HG03432 (cell line): ENCODE measurements at regions not wholly inside any gene's neighbourhood (a gene's known extent, or its start where the extent isn't known, plus 50 kb on each side); places are given as distances from the start of the nearest gene placed in this dataset.
"Not testable (repeated sequence)": the region's sequence is repeated elsewhere in the genome, so short reads cannot be mapped to it uniquely, and the experiment has no call there.

ENCODE experiments used
- ATAC-seq: cut with Tn5 transposase; IDR thresholded peaks from one replicate; pipeline ENCODE4 v1.9.1; 2021; ENCODE audit warnings: mild to moderate bottlenecking, moderate library complexity; ENCODE audit not compliant: unreplicated experiment

DNA sequence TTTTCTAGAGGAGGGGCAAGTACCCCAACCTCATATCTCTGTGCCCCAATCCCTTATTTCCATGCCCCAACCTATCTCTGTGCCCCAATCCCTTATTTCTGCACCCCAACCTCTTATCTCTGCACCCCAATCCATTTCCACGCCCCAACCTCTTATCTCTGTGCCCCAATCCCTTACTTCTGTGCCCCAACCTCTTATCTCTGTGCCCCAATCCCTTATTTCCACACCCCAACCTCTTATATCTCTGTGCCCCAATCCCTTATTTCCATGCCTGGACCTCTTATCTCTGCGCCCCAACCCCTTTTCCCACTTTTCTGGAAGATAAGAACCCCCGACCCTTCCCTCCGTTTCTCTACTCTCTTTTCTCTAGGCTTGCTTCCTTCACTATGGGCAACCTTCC lies 199.0 kb downstream of the JRKL start:
- ATAC-seq: not testable (repeated sequence)

DNA sequence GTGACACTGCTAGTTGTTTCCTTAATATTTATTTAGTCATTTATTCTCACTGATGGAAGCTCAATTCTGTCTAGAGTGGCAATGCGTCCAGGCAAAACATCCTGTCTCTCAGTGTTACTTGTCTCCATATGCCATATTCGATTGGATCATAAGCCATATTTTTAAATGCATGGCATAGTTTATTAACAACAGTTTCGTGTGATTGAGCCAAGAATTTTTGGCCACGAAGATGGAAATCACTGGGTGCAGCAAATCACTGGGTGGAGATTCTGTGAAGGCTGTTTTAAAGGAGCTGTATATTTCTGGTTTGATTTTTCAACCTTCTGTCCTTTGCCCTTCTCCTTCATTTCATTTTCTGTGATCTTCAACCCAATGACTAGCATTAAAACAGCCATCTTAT lies 205.2 kb downstream of the JRKL start:
- no peak for ATAC-seq

DNA sequence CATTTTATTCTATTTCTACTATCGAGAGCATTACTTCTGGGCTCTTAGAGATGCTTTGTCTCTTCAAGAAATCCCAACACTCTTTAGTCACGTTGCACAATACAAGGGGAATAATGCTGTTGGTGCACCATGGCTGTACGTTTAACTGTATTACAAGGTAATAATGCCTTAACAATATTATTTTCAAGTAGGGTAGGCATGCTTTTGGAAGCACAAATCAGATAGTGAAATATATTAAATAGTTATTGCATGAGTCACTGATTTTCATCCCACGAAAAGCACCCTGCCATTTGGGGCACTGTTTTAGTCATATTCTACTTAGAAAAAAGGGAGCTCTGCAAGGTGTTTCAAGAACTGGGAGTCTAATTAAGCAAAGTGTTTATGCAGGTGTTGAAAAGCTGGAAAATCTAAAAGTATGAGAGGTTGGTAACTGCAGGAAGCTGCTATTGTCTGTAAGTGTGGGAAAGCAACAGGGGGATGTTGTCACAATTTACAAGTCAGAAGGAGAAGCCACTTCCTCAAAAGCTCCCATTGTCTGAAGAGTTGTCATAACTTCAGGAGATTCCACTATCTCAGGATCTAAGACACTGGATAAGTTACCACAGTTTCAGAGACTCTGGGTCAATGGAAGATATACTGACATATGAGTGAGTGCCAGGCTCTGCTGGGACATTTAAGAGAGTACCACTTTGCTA lies 218.2 kb downstream of the JRKL start:
- no peak for ATAC-seq

DNA sequence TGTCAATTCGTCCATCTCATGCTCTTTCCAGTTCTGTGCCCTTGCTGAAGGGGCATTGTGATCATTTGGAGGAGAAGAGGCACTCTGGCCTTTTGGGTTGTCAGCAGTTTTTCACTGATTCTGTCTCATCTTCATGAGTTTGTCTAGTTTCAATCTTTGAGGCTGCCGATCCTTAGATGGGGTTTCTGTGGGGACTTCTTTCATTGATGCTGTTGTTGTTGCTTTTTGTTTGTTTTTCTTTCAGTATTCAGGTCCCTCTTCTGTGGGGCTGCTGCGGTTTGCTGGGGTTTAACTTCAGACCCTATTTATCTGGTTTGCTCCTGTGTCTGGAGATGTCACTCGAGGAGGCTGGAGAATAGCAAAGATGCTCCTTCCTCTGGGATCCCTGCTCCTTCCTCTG lies 224.3 kb downstream of the JRKL start:
- ATAC-seq: no peak

DNA sequence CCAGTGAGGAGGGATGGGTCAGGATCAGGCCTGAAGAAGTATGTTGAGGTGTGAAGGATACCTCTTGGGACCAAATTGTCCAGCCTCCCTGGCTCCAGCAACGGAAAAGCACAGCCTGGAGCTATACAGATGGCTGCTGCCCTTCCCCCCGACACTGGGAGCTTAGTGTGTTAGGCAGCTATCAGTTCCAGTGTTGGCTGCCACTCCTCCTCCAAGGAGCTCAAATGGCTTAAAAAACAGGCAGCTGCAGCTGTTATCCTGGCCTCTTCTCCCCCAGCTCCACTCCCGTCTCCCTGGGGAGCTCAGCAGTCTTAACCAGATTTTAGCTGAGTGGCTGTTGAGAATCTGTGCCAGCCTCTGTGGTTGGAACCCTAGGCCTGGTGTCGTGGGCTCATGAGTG lies 225.0 kb downstream of the JRKL start:
- ATAC-seq: no peak

DNA sequence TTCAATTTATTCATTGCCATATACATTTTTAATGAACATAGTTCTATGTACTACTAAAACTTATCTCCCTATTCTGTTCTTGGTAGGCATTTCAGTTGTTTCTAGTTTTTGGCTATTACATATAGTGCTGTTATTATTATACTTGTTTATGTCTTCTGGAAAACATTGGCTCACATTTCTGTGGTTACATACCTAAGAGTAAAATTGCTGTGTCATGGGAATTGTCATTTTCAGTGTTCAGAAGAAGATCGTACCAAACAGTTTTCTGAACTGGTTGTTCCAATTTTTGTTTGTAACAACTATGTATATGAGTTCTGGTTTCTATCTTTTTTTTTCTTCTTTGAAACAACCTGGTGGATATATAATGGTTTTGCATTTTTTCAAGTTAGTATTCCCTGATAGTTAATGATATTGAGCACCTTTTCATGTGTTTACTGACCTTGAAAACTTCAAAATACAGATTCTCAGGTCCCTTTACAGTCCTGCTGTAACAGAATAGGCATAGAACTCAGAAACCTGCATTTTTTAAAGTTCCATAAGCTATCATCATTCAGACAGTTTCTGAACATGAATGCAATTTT lies 230.7 kb downstream of the JRKL start:
- no peak for ATAC-seq

DNA sequence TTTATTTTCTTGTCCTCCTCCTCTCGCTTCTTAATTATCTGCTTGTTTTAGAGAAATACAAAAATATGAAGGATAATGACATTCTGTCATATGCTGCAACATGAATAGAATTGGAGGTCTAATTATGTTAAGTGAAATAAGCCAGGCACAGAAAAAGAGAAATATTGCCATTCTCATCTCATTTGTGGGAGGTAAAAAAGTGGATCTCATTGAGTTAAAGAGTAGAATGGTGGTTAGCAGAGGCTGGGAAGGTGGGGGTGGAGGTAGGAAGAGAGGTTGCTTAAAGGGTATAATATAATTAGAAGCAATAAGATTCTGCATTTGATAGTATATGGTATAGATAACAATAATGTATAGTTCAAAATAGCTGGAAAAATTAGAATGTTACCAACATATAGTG lies 231.3 kb downstream of the JRKL start:
- ATAC-seq: no peak

DNA sequence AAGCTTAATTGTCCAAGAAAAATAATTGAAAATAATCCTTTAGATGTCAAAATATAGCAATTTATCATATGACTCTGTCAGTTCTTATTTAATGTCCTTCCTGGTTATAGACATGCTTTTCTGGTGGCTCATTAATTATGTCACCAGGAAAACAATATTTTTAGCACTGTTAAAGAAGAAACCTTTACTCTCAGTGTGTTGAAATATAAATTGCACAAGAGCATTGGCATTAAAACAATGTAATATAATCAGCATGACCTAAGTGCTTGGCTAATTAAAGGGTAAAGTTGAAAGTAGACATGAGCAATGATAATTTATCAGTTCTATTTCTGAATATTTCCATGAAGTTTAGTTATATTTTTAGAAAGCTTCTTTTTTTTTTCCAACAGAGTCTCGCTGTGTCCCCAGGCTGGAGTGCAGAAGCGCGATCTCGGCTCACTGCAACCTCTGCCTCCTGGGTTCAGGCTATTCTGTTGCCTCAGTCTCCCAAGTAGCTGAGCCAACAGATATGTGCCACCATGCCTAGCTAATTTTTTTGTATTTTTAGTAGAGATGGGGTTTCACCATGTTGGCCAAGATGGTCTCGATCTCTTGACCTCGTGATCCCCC lies 232.3 kb downstream of the JRKL start:
- ATAC-seq: no peak

DNA sequence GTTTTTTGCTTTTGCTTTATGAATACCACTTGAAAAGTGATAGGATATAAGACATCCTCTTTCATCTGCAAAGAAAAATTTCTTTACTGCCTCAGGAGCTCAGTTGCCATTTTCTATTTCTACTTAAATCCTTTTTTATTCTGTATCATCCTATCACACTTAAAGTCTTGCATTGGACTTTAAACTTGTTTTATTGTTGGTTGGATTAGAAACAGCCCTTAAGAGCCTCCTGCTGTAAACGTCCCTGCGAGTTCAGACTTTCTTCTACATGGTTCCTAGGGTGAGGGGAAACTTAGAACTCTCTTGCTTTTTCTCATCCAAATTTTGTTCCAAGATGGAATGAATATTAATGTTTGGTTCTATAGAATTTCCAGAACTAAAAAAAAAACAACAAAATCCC lies 234.3 kb downstream of the JRKL start:
- no peak for ATAC-seq

DNA sequence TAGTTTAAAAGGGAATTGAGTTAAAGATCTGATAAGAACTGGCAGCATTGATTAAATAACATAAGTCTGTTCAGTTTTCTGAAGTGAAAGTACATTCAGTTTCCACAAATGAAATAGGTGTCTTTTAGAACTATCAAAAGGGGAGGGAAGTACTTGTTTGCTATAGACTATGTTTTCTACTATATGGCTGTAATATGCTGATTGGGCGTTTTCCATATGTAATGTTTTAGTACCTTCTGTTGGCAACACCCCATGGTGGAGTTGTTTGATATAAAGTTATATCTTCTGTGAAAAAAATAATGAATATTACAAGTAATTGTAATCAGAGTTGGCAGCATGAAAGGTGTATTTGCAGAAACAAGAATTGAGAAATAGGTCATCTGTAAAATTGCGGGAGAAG lies 237.6 kb downstream of the JRKL start:
- no peak for ATAC-seq

DNA sequence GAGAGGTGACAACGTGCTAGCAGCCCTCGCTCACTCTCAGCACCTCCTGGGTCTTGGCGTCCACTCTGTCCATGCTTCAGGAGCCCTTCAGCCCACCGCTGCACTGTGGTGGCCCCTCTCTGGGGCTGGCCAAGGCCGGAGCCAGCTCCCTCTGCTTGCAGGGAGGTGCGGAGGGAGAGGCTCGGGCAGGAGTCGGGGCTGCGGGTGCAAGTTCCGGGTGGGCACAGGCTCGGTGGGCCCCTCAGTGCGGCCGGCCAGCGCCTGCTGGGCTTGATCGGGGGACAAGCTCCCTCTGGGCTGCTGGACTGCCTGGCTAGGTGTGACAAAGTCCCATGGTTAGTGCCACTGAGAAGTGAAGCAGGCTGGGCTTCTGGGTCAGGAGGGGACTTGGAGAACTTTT lies 245.8 kb downstream of the JRKL start:
- no peak for ATAC-seq

DNA sequence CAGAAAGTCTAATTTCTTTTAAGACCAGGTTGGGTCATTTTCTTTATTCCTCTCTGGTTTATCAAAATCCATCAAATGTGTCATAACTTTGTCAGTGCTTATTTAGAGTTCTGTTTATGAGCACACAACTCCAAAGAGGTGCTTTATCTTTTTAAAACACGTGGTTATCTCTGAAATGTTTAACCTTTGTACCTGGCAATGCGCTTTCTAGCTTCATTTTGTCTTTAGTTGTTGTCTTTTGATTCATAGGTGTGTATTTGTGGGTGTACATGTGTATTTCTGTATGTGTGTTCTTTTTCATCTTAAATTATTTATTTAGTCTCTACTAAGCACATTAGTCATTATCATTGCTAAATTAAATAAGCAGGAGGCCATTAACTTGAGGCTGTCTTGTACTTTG lies 251.4 kb downstream of the JRKL start:
- no peak for ATAC-seq

DNA sequence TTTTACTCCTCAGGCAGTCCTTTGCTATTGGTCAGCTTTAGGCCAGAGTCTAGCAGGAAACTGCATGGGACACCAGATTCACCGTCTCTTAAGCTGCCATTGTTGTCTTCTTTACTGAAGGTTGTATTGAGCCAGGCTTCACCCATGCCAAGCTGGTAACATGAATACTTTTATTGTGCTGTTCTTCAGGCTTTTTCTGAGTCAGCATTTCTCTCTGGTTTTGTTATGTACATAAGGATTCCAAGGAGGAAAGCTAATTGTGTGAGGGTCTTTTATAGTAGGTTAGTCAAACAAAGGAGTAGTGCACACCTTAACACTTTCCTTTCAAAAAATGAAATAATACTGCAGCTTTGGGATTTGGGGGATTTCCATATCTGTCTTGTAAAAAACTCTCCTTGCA lies 252.8 kb downstream of the JRKL start:
- ATAC-seq: no peak

DNA sequence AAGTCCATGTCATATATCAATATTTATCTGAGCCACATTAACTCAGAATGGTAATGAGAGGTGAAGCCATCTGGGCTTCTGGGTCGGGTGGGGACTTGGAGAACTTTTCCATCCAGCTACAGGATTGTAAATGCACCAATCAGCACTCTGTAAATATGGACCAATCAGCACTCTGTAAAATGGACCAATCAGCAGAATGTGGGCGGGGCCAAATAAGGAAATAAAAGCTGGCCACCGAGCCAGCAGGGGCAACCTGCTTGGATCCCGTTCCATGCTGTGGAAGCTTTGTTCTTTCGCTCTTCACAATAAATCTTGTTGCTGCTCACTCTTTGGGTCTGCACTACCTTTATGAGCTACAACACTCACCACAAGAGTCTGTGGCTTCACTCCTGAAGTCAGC lies 253.4 kb downstream of the JRKL start:
- no peak for ATAC-seq

DNA sequence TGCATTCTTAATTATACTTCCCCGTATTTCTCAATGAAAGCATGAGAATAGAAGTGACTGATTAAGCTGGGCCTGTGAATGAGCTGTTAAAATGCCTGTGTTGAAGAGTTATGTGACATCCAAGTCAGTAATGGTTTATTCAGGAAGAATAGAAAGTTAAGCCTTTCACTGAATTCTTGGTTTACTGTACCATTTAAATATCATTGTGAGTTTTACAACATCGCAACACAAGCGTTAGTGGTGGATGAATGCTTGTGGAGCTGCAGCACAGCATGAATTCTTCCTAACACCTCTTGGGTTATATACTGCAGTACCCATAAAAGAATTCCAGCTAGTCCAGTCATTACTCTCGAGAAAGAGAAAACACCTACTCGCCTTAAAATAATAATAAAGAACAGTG lies 257.8 kb downstream of the JRKL start:
- no peak for ATAC-seq

DNA sequence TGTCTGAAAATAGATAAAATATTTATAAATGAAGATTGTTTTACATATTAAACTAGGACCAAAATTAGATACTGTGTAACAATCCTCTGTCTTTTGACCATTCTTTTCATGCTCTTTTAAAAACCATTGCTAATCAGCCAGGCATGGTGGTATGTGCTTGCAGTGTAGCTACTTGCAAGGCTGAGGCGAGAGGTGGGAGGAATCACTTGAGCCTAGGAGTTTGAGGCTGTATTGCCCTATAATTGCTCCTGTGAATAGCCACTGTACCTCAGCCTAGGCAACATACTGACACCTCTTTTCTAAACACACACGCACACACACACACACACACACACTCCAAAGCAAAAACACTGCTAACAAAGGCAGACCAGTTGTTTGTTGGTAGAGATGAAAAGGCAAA lies 259.2 kb downstream of the JRKL start:
- no peak for ATAC-seq

DNA sequence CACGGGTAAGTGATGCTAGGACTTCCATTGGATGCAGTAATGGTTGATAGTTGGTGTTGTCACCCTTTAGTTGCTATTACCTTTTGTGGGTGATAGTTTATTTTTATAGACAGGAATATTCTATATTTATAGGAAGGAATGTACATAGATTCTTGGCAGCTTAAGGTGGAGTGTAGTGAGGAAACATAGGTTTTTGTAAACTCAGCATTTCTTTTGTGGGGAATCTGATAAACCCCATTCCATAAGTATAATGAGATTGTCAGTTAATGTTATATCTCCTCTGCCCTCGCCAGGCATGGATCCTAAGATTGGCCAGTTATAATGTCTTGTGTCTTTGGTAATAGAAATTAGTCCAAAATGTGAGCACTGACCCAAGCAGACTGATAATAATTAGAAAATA lies 262.7 kb downstream of the JRKL start:
- no peak for ATAC-seq

DNA sequence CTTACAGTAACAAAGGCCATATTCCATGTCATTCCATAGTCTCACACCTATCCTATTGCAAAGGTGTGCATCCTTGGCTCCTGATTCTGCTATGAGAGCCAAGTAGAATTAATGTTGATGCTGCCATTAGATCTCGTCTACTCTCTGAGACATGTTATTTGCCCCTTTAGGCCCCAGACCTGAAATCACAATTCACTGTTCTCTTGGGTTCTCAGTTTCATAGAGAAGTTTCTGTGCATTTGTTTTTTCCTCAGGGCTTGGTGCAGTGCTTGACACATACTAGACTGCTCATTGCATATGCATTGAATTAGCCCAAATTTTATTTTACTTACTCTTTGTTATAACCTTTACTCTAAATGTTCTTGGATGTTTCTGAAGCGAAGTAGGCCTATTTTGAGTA lies 265.7 kb downstream of the JRKL start:
- no peak for ATAC-seq

DNA sequence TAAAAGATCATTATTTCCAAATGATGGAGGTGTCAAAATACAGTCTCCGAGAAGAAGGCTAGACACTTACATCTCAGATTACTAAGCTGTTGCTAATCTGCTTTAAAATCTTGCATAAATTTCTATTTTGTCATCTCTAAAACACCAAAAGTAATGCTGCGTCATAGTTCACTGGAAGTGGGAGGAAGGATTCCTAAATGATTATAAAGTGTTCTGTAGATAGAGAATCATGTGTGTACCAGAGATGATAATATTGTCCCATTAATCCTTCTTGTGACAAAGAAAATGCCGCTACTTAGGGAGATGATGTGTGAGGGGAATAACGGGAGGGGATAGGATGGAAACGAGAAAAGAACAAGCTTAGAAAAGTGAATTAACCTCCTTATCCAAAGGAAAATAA lies 268.6 kb downstream of the JRKL start:
- no peak for ATAC-seq

DNA sequence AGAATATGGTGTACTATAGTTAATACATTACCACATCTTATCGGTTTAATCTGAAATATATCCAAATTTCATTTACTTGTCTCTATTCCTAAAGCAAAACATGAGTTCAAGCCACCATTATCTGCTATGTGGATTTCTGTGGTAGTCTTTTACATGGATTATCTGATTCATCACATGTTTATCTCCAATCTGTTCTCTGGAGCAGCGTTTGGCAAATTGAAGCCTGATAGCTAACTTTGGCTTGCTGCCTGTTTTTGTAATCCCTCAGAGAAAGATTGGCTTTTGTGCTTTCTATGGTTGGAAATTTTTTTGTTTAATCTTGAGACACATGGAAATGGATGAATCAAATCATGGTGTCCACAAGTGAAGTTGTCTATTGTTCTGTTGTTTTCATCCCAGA lies 274.3 kb downstream of the JRKL start:
- no peak for ATAC-seq

DNA sequence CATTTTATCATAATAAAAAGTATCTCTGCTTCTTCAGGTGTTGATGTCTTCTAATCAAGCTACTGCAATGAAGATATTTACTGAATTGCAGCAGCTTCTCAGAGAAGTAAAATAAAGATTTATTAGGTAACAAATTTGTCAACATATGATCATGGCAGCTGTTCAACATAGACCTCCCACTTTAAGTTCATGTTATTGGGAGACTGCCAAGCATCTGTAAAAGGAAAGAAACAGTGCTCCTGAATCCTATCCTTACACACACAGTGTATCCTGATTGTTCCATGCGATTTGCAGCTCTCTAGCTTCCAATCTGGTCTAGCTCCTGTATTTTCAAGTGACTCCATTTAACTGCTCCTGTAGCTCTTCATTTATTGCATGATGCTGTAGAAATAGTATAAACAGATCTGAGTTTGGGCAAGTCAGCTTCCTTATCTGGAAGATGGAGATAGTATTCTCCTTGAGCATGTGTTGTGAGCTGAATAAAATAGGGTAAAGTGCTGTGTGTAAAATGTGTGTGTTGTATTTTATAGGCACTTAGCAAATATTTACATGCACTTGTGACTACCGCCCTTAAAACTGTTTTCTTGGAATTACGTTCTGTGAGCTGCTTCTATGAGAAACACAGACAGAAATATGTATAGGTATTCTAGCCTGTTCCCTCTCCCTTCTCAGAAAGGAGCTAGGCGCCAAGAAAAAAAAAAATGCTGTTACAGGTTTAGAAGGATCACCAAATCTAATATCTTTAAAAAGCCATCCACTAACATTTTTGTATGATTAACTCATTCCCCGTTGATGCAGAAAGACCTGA lies 290.6 kb downstream of the JRKL start:
- ATAC-seq: no peak
